Mesothelial cell of epicardium (in vitro differentiated cells): ENCODE measurements at regions not wholly inside any gene's neighbourhood (a gene's known extent, or its start where the extent isn't known, plus 50 kb on each side); places are given as distances from the start of the nearest gene placed in this dataset.
A peak's percentile ranks its signal among the peaks of the same experiment; 100 is the strongest.
"Not testable (repeated sequence)": the region's sequence is repeated elsewhere in the genome, so short reads cannot be mapped to it uniquely, and the experiment has no call there.

Experiments used
- DNase-seq, 2 experiments: peaks; one replicate each; pipeline ENCODE4 v3.0.0; 2021; ENCODE audit warnings: low spot score in 2 of 2; ENCODE audit not compliant: unreplicated experiment in 2 of 2
- H3K27ac Mint-ChIP-seq: 2 replicates; pipeline ENCODE4 v1.8.0; 2021; ENCODE audit warnings: mixed read lengths
- H3K27me3 Mint-ChIP-seq: 2 replicates; pipeline ENCODE4 v1.8.0; 2021; ENCODE audit warnings: low read depth, mixed read lengths
- H3K36me3 Mint-ChIP-seq: 2 replicates; pipeline ENCODE4 v1.8.0; 2021; ENCODE audit warnings: mixed read lengths
- H3K4me1 Mint-ChIP-seq: 2 replicates; pipeline ENCODE4 v1.8.0; 2021; ENCODE audit warnings: mixed read lengths
- H3K4me3 Mint-ChIP-seq: 2 replicates; pipeline ENCODE4 v1.8.0; 2021; ENCODE audit warnings: mild to moderate bottlenecking, moderate library complexity, mixed read lengths
- H3K9me3 Mint-ChIP-seq: 2 replicates; pipeline ENCODE4 v1.8.0; 2021; ENCODE audit warnings: mixed read lengths
- TF ChIP-seq, protein P1 (sequence below): fragments of 200-600 bp; sonication (generic); IDR thresholded peaks from one replicate; pipeline ENCODE4 v1.5.0; 2021; ENCODE audit warnings: antibody characterized with exemption; ENCODE audit not compliant: unreplicated experiment

DNA sequence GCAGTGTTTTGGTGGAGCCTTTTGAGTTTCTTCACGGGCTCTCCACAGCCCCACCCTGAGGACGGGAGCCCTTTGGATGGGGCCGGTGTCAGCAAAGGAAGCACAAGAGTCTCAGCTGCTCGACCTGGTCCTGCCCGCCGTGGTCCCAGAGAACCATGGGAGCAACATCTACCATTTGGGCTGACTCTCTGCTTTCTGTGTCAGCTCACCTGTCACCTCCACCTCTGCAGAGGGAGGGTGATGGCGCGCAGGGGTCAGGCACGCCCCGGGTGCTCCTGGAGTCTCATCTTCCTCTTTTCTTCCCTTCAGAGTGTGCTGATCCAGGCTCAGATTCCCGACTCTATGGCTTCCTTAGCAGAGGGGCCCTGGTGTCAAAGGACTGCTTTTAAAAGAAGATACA lies 171.7 kb downstream of the LAT start:
- TF ChIP-seq, protein P1, sequence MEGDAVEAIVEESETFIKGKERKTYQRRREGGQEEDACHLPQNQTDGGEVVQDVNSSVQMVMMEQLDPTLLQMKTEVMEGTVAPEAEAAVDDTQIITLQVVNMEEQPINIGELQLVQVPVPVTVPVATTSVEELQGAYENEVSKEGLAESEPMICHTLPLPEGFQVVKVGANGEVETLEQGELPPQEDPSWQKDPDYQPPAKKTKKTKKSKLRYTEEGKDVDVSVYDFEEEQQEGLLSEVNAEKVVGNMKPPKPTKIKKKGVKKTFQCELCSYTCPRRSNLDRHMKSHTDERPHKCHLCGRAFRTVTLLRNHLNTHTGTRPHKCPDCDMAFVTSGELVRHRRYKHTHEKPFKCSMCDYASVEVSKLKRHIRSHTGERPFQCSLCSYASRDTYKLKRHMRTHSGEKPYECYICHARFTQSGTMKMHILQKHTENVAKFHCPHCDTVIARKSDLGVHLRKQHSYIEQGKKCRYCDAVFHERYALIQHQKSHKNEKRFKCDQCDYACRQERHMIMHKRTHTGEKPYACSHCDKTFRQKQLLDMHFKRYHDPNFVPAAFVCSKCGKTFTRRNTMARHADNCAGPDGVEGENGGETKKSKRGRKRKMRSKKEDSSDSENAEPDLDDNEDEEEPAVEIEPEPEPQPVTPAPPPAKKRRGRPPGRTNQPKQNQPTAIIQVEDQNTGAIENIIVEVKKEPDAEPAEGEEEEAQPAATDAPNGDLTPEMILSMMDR, result no peak
- no peaks in the 10 kb centered on the region for H3K36me3 Mint-ChIP-seq
- peaks cover 42% of the 10 kb centered on the region for H3K4me1 Mint-ChIP-seq
- no peaks in the 10 kb centered on the region for H3K9me3 Mint-ChIP-seq
- DNase-seq, result no peak
- H3K4me3 Mint-ChIP-seq, result no peak overlapping the region
- peak overlapping the region; percentile 93 for H3K27ac Mint-ChIP-seq
- no peaks in the 10 kb centered on the region for H3K27me3 Mint-ChIP-seq

DNA sequence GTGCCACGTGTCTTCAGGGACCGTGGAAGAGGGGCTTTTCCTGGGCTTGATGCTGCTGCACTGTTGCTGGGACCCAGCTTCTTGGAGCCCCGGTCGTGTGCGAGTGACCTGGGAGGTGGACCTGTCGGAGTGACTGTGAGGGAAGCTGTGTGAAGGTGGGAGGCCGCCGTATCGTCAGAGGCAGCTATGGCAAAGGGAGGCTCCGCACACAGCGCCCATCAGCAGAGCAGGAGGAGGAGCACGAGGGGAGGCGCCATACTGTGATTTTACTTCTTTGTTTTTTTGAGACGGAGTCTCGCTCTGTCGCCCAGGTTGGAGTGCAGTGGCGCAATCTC lies 171.0 kb downstream of the LAT start:
- not testable (repeated sequence) for DNase-seq, H3K4me3 Mint-ChIP-seq, H3K27ac Mint-ChIP-seq, H3K9me3 Mint-ChIP-seq, H3K27me3 Mint-ChIP-seq, H3K36me3 Mint-ChIP-seq
- H3K4me1 Mint-ChIP-seq, result peaks cover 42% of the 10 kb centered on the region

DNA sequence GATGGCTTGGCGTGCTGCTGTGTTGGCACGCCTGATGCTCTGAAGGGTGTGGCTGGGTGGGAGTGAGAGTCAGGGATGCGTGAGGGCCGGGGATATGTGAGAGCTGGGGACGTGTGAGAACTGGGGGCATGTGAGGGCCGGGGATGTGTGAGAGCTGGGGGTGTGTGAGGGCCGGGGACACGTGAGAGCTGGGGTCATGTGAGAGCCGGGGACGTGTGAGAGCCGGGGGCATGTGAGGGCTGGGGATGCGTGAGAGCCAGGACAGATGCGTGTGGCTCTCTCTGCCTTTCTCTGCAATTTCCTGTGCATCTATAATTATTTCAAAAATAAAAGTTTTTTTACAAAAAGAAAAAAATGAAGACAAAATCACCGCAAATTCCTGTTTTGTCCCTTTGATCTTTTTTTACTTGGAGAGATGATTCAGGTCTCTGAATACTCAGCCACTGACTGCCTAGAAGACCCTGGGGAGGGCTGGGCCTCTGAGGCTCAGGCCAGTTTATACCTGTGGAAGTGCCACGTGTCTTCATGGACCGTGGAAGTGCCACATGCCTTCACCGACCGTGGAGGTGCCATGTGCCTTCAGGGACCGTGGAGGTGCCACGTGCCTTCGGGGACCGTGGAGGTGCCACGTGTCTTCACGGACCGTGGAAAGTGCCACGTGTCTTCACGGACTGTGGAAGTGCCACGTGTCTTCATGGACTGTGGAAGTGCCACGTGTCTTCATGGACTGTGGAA lies 170.4 kb downstream of the LAT start:
- H3K4me1 Mint-ChIP-seq, result peaks cover 40% of the 10 kb centered on the region
- not testable (repeated sequence) for DNase-seq, H3K9me3 Mint-ChIP-seq, H3K27me3 Mint-ChIP-seq, H3K27ac Mint-ChIP-seq, H3K4me3 Mint-ChIP-seq, H3K36me3 Mint-ChIP-seq

DNA sequence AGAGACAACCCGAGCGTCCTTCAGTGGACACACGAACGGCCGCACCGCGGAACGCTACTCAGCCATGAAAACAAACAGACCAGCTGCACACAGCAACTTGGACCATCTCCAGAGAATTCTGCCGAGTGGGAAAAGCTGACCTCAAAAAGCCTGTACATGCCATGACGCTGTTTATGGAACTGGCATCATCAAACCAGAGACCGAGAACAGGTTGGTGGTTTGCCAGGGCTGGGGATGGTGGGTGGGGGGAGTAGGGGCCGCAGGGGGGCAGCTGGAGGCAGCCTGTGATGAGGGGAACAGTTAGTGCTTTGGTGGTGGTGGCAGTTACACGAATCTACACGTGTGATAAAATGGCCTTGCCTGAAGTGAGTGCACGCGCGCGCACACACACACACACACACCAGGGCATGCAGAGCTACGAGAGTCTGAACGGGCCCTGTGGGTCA lies 169.8 kb downstream of the LAT start:
- no peaks in the 10 kb centered on the region for H3K9me3 Mint-ChIP-seq
- H3K4me1 Mint-ChIP-seq, result peaks cover 34% of the 10 kb centered on the region
- no peaks in the 10 kb centered on the region for H3K36me3 Mint-ChIP-seq
- no peak overlapping the region for H3K4me3 Mint-ChIP-seq
- H3K27me3 Mint-ChIP-seq, result no peaks in the 10 kb centered on the region
- TF ChIP-seq, protein P1, result no peak
- DNase-seq, result no peak
- no peak overlapping the region for H3K27ac Mint-ChIP-seq

DNA sequence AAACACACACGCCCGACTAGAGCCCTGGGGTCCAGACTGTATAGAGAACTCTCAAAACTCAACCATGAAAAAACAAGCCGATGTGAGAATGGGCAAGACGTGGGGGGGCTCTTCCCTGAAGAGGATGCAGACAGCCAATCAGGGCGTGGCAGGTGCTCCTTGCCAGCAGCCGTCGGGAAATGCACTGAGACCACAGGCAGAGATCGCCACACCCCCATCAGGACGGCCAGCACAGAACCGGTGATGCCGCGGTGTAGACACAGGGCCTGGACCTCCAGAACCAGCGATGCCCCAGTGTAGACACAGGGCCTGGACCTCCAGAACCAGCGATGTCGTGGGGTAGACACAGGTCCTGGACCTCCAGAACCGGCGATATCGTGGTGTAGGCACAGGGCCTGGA lies 169.2 kb downstream of the LAT start:
- H3K9me3 Mint-ChIP-seq, result no peaks in the 10 kb centered on the region
- H3K27ac Mint-ChIP-seq, result peak overlapping the region; percentile 75
- TF ChIP-seq, protein P1, result no peak
- H3K27me3 Mint-ChIP-seq, result no peaks in the 10 kb centered on the region
- H3K4me3 Mint-ChIP-seq, result no peak overlapping the region
- DNase-seq, result no peak
- peaks cover 29% of the 10 kb centered on the region for H3K4me1 Mint-ChIP-seq
- H3K36me3 Mint-ChIP-seq, result no peaks in the 10 kb centered on the region

DNA sequence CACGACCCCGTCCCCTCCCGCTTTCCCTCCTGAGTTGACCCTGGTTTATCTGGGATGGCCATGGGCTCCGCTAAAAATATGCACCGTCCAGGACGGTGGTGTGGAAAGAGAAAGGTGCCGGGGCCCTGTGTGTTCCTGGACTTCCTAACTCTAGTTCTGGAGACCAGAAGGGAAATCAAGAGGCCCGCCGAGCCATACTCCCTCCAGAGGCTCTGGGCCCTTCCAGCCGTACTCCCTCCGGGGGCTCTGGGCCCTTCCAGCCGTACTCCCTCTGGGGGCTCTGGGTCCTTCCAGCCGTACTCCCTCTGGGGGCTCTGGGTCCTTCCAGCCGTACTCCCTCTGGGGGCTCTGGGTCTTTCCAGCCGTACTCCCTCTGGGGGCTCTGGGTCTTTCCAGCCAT lies 168.5 kb downstream of the LAT start:
- H3K36me3 Mint-ChIP-seq, H3K27ac Mint-ChIP-seq, DNase-seq, H3K9me3 Mint-ChIP-seq, H3K27me3 Mint-ChIP-seq, H3K4me3 Mint-ChIP-seq: not testable (repeated sequence)
- peaks cover 27% of the 10 kb centered on the region for H3K4me1 Mint-ChIP-seq

DNA sequence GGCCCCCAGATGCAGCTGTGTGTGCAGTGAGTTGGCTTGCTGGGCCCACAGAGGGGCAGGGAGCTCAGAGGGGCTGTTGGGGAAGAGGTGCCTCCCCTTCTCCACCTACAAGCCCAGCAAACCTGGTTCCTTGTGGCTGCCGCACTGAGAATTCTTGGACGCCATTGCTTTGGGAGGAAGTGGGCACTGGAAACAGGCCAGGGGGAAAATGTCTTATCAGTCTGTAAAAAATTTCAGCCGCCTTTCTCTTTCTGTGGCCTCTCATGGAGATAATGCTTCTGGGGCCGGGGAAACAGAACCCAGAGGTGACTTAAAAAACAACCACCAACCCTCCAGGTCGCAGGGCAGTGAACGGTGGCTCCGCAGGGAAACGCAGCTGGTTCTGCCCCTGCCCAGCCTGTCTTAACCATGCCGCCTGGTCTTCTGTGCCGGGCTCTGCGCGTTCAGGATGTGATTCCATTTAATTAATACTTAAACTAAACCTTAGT lies 167.7 kb downstream of the LAT start:
- not testable (repeated sequence) for H3K27ac Mint-ChIP-seq, DNase-seq, H3K36me3 Mint-ChIP-seq, H3K27me3 Mint-ChIP-seq, H3K4me3 Mint-ChIP-seq, H3K9me3 Mint-ChIP-seq
- peaks cover 21% of the 10 kb centered on the region for H3K4me1 Mint-ChIP-seq

DNA sequence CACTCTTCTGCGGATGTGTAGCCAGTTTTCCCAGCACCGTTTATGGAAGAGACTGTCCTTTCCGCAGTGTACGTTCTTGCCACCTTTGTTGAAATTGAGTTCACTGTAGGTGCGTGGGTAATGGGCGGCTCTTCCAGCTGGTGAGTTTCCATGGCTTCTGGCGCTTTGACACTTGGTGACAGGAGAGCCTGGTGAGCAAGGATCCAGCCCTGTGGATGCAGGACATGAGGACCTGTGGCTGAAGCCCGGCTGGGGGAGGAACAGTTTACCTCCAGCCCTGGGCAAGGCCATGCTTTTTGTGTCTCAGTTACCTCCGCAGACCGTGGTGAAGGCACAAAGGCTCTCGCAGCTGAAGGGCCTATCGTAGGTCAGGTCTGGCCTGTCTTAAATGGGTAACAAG lies 166.5 kb downstream of the LAT start:
- DNase-seq, result no peak
- Mint-ChIP-seq H3K4me3 (no peak overlapping the region), H3K36me3 (no peaks in the 10 kb centered on the region), H3K9me3 (no peaks in the 10 kb centered on the region), H3K27ac (no peak overlapping the region), H3K27me3 (no peaks in the 10 kb centered on the region), H3K4me1 (peaks cover 9% of the 10 kb centered on the region)
- TF ChIP-seq, protein P1, result no peak

DNA sequence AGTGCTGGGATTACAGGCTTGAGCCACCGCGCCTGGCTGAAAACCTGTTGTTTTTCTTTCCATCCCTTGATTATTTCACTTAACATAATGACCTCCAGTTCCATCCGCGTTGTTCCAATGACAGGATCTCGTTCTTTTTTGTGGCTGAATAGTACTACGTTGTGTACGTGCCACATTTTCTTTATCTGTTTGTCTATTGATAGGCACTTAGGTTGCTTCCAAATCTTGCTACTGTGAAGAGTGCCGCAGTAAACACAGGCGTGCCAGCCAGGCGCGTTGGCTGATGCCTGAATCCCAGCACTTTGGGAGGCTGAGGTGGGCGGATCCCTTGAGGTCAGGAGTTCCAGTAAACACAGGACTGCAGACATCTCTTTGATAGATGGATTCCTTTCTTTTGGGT lies 165.1 kb downstream of the LAT start:
- not testable (repeated sequence) for H3K9me3 Mint-ChIP-seq, H3K27me3 Mint-ChIP-seq, H3K36me3 Mint-ChIP-seq, H3K4me3 Mint-ChIP-seq, DNase-seq, H3K27ac Mint-ChIP-seq
- peaks cover 18% of the 10 kb centered on the region for H3K4me1 Mint-ChIP-seq
